HG02623 (cell line): ENCODE measurements at regions not wholly inside any gene's neighbourhood (a gene's known extent, or its start where the extent isn't known, plus 50 kb on each side); places are given as distances from the start of the nearest gene placed in this dataset.
"Not testable (repeated sequence)": the region's sequence is repeated elsewhere in the genome, so short reads cannot be mapped to it uniquely, and the experiment has no call there.

ENCODE experiments used
- ATAC-seq: cut with Tn5 transposase; IDR thresholded peaks from one replicate; pipeline ENCODE4 v1.9.1; 2021; ENCODE audit warnings: moderate library complexity; ENCODE audit not compliant: unreplicated experiment

DNA sequence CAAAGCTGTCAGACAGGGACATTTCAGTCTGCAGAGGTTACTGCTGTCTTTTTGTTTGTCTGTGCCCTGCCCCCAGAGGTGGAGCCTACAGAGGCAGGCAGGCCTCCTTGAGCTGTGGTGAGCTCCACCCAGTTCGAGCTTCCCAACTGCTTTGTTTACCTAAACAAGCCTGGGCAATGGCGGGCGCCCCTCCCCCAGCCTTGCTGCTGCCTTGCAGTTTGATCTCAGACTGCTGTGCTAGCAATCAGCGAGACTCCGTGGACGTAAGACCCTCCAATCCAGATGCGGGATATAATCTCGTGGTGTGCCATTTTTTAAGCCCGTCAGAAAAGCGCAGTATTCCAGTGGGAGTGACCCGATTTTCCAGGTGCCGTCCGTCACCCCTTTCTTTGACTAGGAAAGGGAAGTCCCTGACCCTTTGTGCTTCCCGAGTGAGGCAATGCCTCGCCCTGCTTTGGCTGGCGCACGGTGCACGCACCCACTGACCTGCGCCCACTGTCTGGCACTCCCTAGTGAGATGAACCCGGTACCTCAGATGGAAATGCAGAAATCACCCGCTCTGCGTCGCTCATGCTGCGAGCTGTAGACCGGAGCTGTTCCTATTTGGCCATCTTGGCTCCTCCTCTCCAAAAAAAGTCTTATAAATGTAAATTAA, 54.1 kb upstream of the RIMS1 start:
- not testable (repeated sequence) for ATAC-seq
